OCI-LY3 (cell line): ENCODE measurements at regions not wholly inside any gene's neighbourhood (a gene's known extent, or its start where the extent isn't known, plus 50 kb on each side); places are given as distances from the start of the nearest gene placed in this dataset.

ENCODE experiments used
- EZH2phosphoT487 ChIP-seq: fragments of 200-600 bp; shearing (Covaris generic); IDR thresholded peaks from 2 replicates; pipeline ENCODE4 v1.6.1; 2018; ENCODE audit warnings: antibody characterized with exemption, mixed run types, low read depth
- TF ChIP-seq, protein P1 (sequence below): fragments of 200-600, 300-600 bp; sonication (generic); IDR thresholded peaks from 2 replicates; pipeline ENCODE4 v1.5.1; 2014; ENCODE audit warnings: antibody characterized with exemption, low read length, low read depth

DNA sequence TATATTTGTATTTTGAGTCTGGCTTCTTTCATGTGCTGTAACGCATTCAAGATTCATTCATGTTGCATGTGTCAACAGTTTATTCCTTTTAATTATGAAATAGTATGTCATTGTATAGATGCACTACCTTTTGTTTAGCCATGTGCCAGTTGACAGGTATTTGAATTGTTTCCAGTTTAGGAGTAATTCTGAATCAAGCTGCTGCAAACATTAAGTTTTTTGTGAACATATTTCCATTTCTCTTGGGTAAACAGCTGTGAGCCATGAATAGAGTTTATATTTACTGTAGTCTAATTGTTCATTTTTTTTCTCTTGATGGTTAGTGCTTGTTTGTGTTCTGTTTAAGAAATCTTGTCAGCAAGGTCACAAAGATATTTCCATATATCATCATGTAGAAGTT, 142.4 kb upstream of the RIPOR2 start:
- TF ChIP-seq, protein P1, sequence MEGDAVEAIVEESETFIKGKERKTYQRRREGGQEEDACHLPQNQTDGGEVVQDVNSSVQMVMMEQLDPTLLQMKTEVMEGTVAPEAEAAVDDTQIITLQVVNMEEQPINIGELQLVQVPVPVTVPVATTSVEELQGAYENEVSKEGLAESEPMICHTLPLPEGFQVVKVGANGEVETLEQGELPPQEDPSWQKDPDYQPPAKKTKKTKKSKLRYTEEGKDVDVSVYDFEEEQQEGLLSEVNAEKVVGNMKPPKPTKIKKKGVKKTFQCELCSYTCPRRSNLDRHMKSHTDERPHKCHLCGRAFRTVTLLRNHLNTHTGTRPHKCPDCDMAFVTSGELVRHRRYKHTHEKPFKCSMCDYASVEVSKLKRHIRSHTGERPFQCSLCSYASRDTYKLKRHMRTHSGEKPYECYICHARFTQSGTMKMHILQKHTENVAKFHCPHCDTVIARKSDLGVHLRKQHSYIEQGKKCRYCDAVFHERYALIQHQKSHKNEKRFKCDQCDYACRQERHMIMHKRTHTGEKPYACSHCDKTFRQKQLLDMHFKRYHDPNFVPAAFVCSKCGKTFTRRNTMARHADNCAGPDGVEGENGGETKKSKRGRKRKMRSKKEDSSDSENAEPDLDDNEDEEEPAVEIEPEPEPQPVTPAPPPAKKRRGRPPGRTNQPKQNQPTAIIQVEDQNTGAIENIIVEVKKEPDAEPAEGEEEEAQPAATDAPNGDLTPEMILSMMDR = no peak
- TF ChIP-seq EZH2phosphoT487 = no peak
